NCI-H2227 (cell line): ENCODE measurements at regions not wholly inside any gene's neighbourhood (a gene's known extent, or its start where the extent isn't known, plus 50 kb on each side); places are given as distances from the start of the nearest gene placed in this dataset.
"Not testable (repeated sequence)": the region's sequence is repeated elsewhere in the genome, so short reads cannot be mapped to it uniquely, and the experiment has no call there.

ENCODE experiments used
- DNase-seq: peaks from one replicate; lab custom pipeline; 2025; ENCODE audit not compliant: unreplicated experiment; lab: John Stamatoyannopoulos, UW

GRCh38 chr3:28139288-28139687, 102.1 kb upstream of the CMC1 start:
- no peak for DNase-seq

- no peak for DNase-seq
Measured at GRCh38 chr3:28139967-28140634, 101.3 kb upstream of the CMC1 start.

GRCh38 chr3:28140664-28141063, 100.8 kb upstream of the CMC1 start:
- no peak for DNase-seq

GRCh38 chr3:28149960-28150359, 91.5 kb upstream of the CMC1 start:
- no peak for DNase-seq

GRCh38 chr3:28150465-28151206, 90.8 kb upstream of the CMC1 start:
- no peak for DNase-seq

GRCh38 chr3:28151207-28151550, 90.2 kb upstream of the CMC1 start:
- DNase-seq: no peak

GRCh38 chr3:28151608-28152228, 89.7 kb upstream of the CMC1 start:
- no peak for DNase-seq

GRCh38 chr3:28155631-28156030, 85.8 kb upstream of the CMC1 start:
- DNase-seq: no peak

GRCh38 chr3:28156599-28156998, 84.8 kb upstream of the CMC1 start:
- not testable (repeated sequence) for DNase-seq

- DNase-seq: no peak
Measured at GRCh38 chr3:28171962-28172361, 69.5 kb upstream of the CMC1 start.

- no peak for DNase-seq
Measured at GRCh38 chr3:28172748-28173147, 68.7 kb upstream of the CMC1 start.

GRCh38 chr3:28173836-28174235, 67.6 kb upstream of the CMC1 start:
- no peak for DNase-seq

GRCh38 chr3:28186748-28187147, 54.7 kb upstream of the CMC1 start:
- no peak for DNase-seq

- no peak for DNase-seq
Measured at GRCh38 chr3:28188686-28189085, 52.7 kb upstream of the CMC1 start.

- no peak for DNase-seq
Measured at GRCh38 chr3:28191363-28191762, 50.1 kb upstream of the CMC1 start.
